C4-2B (cell line): ENCODE measurements at regions not wholly inside any gene's neighbourhood (a gene's known extent, or its start where the extent isn't known, plus 50 kb on each side); places are given as distances from the start of the nearest gene placed in this dataset.

Experiments used
- ZFX ChIP-seq: fragments of 450-650 bp; IDR thresholded peaks from 2 replicates; pipeline ENCODE4 v1.6.1; 2017
- TF ChIP-seq, protein P1 (sequence below): fragments of 450-650 bp; conservative IDR thresholded peaks from 2 replicates; pipeline ENCODE4 v1.5.1; 2017; ENCODE audit warnings: mild to moderate bottlenecking

- TF ChIP-seq, protein P1, sequence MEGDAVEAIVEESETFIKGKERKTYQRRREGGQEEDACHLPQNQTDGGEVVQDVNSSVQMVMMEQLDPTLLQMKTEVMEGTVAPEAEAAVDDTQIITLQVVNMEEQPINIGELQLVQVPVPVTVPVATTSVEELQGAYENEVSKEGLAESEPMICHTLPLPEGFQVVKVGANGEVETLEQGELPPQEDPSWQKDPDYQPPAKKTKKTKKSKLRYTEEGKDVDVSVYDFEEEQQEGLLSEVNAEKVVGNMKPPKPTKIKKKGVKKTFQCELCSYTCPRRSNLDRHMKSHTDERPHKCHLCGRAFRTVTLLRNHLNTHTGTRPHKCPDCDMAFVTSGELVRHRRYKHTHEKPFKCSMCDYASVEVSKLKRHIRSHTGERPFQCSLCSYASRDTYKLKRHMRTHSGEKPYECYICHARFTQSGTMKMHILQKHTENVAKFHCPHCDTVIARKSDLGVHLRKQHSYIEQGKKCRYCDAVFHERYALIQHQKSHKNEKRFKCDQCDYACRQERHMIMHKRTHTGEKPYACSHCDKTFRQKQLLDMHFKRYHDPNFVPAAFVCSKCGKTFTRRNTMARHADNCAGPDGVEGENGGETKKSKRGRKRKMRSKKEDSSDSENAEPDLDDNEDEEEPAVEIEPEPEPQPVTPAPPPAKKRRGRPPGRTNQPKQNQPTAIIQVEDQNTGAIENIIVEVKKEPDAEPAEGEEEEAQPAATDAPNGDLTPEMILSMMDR = no peak
- TF ChIP-seq ZFX = no peak
Measured at GRCh38 chr1:193388683-193389082, 202.3 kb upstream of the B3GALT2 start.
